ENCODE measurements at regions not wholly inside any gene's neighbourhood (a gene's known extent, or its start where the extent isn't known, plus 50 kb on each side); places are given as distances from the start of the nearest gene placed in this dataset.
"Not testable (repeated sequence)": the region's sequence is repeated elsewhere in the genome, so short reads cannot be mapped to it uniquely, and the experiment has no call there.

- TF ChIP-seq POLR2A (IDR thresholded peaks at IDR 0.05; ENCODE audit: low read depth, low read length): no peak
- no peak for TF ChIP-seq TAF1 (IDR thresholded peaks at IDR 0.05; ENCODE audit: borderline replicate concordance, low read depth, low read length)
- no peak for TF ChIP-seq POLR2AphosphoS5 (IDR thresholded peaks at IDR 0.05; ENCODE audit: low read depth, low read length)
- no peak for FAIRE-seq
- no peak for DNase-seq (ENCODE audit: insufficient read length)
Observed at GRCh38 chr5:130923543-130924124, 241.4 kb downstream of the HINT1 start.

GRCh38 chr5:130912088-130912487 is 253.0 kb downstream of the HINT1 start:
- FAIRE-seq (no peak), DNase-seq (ENCODE audit: insufficient read length) (no peak)
- TF ChIP-seq POLR2A (IDR thresholded peaks at IDR 0.05; ENCODE audit: low read depth, low read length) (no peak), POLR2AphosphoS5 (IDR thresholded peaks at IDR 0.05; ENCODE audit: low read depth, low read length) (no peak), TAF1 (IDR thresholded peaks at IDR 0.05; ENCODE audit: borderline replicate concordance, low read depth, low read length) (no peak)

GRCh38 chr5:130908186-130908585 is 256.9 kb downstream of the HINT1 start:
- DNase-seq (ENCODE audit: insufficient read length): no peak
- no peak for TF ChIP-seq TAF1 (IDR thresholded peaks at IDR 0.05; ENCODE audit: borderline replicate concordance, low read depth, low read length)
- FAIRE-seq: no peak

GRCh38 chr5:130897537-130898195 is 267.4 kb downstream of the HINT1 start:
- not testable (repeated sequence) for DNase-seq (ENCODE audit: insufficient read length); FAIRE-seq

- not testable (repeated sequence) for FAIRE-seq; DNase-seq (ENCODE audit: insufficient read length)
Observed at GRCh38 chr5:130897181-130897536, 267.9 kb downstream of the HINT1 start.

- TF ChIP-seq POLR2A (IDR thresholded peaks at IDR 0.05; ENCODE audit: low read depth, low read length) (no peak), POLR2AphosphoS5 (IDR thresholded peaks at IDR 0.05; ENCODE audit: low read depth, low read length) (no peak), TAF1 (IDR thresholded peaks at IDR 0.05; ENCODE audit: borderline replicate concordance, low read depth, low read length) (no peak)
- DNase-seq (ENCODE audit: insufficient read length) (no peak), FAIRE-seq (no peak)
Observed at GRCh38 chr5:130896636-130897035, 268.4 kb downstream of the HINT1 start.

GRCh38 chr5:130893006-130893405 is 272.1 kb downstream of the HINT1 start:
- FAIRE-seq: no peak
- TF ChIP-seq TAF1 (IDR thresholded peaks at IDR 0.05; ENCODE audit: borderline replicate concordance, low read depth, low read length): no peak
- TF ChIP-seq POLR2A (IDR thresholded peaks at IDR 0.05; ENCODE audit: low read depth, low read length): no peak
- TF ChIP-seq POLR2AphosphoS5 (IDR thresholded peaks at IDR 0.05; ENCODE audit: low read depth, low read length): no peak
- no peak for DNase-seq (ENCODE audit: insufficient read length)

GRCh38 chr5:130890610-130891009 is 274.4 kb downstream of the HINT1 start:
- TF ChIP-seq POLR2A (IDR thresholded peaks at IDR 0.05; ENCODE audit: low read depth, low read length) (no peak), TAF1 (IDR thresholded peaks at IDR 0.05; ENCODE audit: borderline replicate concordance, low read depth, low read length) (no peak), POLR2AphosphoS5 (IDR thresholded peaks at IDR 0.05; ENCODE audit: low read depth, low read length) (no peak)
- DNase-seq (ENCODE audit: insufficient read length): no peak
- FAIRE-seq: no peak

GRCh38 chr5:130885691-130886090 is 279.4 kb downstream of the HINT1 start:
- DNase-seq (ENCODE audit: insufficient read length): no peak
- no peak for TF ChIP-seq POLR2AphosphoS5 (IDR thresholded peaks at IDR 0.05; ENCODE audit: low read depth, low read length)
- no peak for TF ChIP-seq POLR2A (IDR thresholded peaks at IDR 0.05; ENCODE audit: low read depth, low read length)
- no peak for TF ChIP-seq TAF1 (IDR thresholded peaks at IDR 0.05; ENCODE audit: borderline replicate concordance, low read depth, low read length)
- FAIRE-seq: no peak

- TF ChIP-seq TAF1 (IDR thresholded peaks at IDR 0.05; ENCODE audit: borderline replicate concordance, low read depth, low read length) (no peak), POLR2AphosphoS5 (IDR thresholded peaks at IDR 0.05; ENCODE audit: low read depth, low read length) (no peak), POLR2A (IDR thresholded peaks at IDR 0.05; ENCODE audit: low read depth, low read length) (no peak)
- no peak for DNase-seq (ENCODE audit: insufficient read length)
- FAIRE-seq: no peak
Observed at GRCh38 chr5:130885027-130885426, 280.0 kb downstream of the HINT1 start.

GRCh38 chr5:130884023-130884422 is 281.0 kb downstream of the HINT1 start:
- no peak for DNase-seq (ENCODE audit: insufficient read length)
- TF ChIP-seq TAF1 (IDR thresholded peaks at IDR 0.05; ENCODE audit: borderline replicate concordance, low read depth, low read length) (no peak), POLR2A (IDR thresholded peaks at IDR 0.05; ENCODE audit: low read depth, low read length) (no peak), POLR2AphosphoS5 (IDR thresholded peaks at IDR 0.05; ENCODE audit: low read depth, low read length) (no peak)
- FAIRE-seq: no peak

GRCh38 chr5:130875656-130876055 is 289.4 kb downstream of the HINT1 start:
- DNase-seq (ENCODE audit: insufficient read length): no peak
- TF ChIP-seq TAF1 (IDR thresholded peaks at IDR 0.05; ENCODE audit: borderline replicate concordance, low read depth, low read length) (no peak), POLR2AphosphoS5 (IDR thresholded peaks at IDR 0.05; ENCODE audit: low read depth, low read length) (no peak), POLR2A (IDR thresholded peaks at IDR 0.05; ENCODE audit: low read depth, low read length) (no peak)
- FAIRE-seq: no peak
